ENCODE measurements at regions not wholly inside any gene's neighbourhood (a gene's known extent, or its start where the extent isn't known, plus 50 kb on each side); places are given as distances from the start of the nearest gene placed in this dataset.

- no peak for TF ChIP-seq POLR2AphosphoS5 (IDR thresholded peaks at IDR 0.05; ENCODE audit: low read depth, low read length)
- no peak for TF ChIP-seq TAF1 (IDR thresholded peaks at IDR 0.05; ENCODE audit: low read depth, low read length)
Measured at GRCh38 chr14:83395321-83395720, 1861.7 kb upstream of the SEL1L start.

All from GM12891 (cell line).